Loucy (cell line): ENCODE measurements at regions not wholly inside any gene's neighbourhood (a gene's known extent, or its start where the extent isn't known, plus 50 kb on each side); places are given as distances from the start of the nearest gene placed in this dataset.

Experiments used
- CTCF ChIP-seq: fragments of 200-600 bp; sonication (generic); conservative IDR thresholded peaks from 2 replicates; pipeline ENCODE4 v1.5.1; 2014; ENCODE audit warnings: mild to moderate bottlenecking, antibody characterized with exemption, low read length
- EZH2phosphoT487 ChIP-seq: fragments of 200-600 bp; IDR thresholded peaks from 2 replicates; pipeline ENCODE4 v1.6.1; 2018; ENCODE audit warnings: antibody characterized with exemption, mild to moderate bottlenecking, moderate library complexity, borderline replicate concordance

- TF ChIP-seq CTCF, result no peak
- no peak for TF ChIP-seq EZH2phosphoT487
These were observed 199.0 kb upstream of the LEF1 start for GRCh38 chr4:108367751-108368150.
